Fibroblast of skin of back (primary cell): ENCODE measurements at regions not wholly inside any gene's neighbourhood (a gene's known extent, or its start where the extent isn't known, plus 50 kb on each side); places are given as distances from the start of the nearest gene placed in this dataset.
"Not testable (repeated sequence)": the region's sequence is repeated elsewhere in the genome, so short reads cannot be mapped to it uniquely, and the experiment has no call there.

Experiments used
- DNase-seq: peaks from one replicate; pipeline ENCODE4 v3.0.0-alpha.2; 2013

DNA sequence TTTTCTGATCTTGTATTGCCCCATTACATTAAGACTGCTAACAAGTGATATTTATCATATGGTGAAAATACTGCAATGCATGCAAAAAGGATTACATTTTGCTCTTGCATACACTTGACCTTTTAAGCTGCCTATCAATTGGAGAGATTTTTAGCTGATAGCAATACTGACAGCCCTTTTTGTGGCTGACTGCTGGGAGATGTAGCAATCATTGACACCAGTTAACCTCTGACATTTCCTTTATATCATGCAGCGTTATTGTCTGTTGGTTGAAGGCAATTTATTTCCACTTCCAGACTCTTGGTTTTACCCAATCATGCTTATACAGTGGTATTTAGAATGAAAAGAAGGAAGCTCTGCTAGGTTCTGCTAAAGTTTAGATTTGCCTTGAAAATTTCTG lies 364.0 kb downstream of the LMO7 start:
- no peak for DNase-seq

GRCh38 chr13:75996582-75996981 lies 360.5 kb downstream of the LMO7 start:
- no peak for DNase-seq

DNA sequence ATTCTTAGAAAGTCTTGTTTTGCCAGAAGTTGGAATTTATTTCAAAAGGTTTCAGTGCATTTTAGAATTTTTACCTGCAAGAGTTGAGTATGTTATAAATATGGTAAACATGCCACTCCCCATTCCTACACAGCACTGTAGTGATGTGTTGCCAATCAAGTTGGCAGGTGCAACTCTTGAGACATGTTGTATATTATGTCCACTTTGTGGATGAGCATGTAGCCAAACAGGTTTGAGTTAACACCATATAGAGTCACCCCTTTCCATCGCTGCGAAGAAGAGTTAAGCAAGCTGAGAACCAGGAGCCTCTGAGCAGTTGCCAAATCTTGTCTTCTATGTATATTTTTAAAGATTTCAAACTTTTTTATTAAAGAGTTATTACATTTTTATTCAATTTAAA lies 359.8 kb downstream of the LMO7 start:
- no peak for DNase-seq

DNA sequence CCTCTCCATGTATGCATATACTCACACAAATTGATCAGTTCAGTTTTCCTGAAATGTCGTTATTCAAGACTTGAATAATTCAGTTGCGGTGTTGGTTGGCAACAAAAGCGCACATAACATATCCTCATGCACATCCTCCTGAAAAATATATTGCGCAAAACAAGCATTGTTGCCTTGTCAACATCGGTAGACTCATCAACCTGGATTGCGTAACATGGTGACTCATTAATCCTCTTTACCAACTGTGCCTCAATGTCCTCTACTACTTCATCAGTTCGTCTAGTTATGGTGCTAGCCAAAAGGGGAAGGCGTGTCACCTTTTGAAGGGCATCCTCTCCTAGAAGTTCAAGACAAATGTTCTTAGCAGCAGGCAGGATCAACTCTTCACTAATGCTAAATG lies 357.7 kb downstream of the LMO7 start:
- no peak for DNase-seq

GRCh38 chr13:75993241-75993640 lies 357.1 kb downstream of the LMO7 start:
- DNase-seq, result no peak

DNA sequence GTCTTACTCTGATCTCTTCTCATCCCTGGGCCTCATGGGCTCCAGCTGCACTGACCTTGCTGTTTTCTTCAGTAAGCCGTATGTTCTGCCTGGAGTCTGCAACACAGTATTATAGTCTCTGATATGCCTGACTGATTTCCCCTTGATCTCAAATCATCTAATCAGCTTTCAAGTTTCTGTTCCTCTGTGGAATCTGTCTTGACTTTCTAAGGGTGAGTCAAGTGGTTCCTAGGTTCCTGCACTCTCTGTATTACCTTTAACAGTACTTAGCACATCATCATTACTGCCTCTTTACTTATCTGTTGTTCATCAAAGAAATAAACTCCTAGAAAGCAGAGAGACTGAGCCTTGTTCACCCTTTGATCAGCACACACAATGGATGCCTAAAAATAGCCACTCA lies 350.7 kb downstream of the LMO7 start:
- no peak for DNase-seq

DNA sequence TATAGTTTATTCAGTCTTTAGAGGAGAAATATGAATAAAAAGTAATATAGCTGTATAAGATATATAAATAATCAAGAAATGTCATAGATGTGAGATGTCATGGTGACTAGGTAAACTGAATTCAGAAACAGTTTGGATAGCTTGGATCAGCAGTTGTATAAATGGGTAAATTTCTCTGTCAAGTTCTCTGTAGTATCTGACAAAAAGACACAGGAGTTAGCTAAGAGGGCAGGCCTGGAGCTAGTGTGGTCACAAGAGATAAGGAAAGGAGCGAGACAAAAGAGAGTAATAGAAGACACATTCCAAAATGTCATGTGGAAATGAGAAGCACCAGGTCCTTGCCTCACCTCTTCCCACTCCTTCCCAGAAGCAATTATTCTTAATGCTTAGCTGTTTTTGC lies 349.0 kb downstream of the LMO7 start:
- no peak for DNase-seq

DNA sequence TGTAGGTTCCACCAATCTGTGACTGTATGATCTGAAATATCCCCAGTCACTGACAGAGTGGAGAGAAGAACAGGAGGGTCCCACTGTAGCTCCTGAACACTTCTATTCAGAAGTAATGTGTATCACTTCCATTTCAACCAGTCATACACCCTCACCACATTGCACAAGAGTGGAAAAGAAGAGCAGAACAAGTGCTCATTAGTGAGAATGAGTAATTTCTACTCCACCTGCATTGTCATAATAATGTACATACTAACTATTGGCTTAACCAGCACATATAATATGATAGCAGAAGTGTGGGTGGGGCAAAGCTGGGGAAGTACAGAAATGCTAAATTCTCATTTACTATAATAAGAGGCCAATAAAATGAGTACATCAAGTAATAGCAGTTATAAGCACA lies 342.7 kb downstream of the LMO7 start:
- no peak for DNase-seq

GRCh38 chr13:75968103-75968838 lies 332.1 kb downstream of the LMO7 start:
- peak; percentile 75 for DNase-seq

GRCh38 chr13:75963302-75963701 lies 327.2 kb downstream of the LMO7 start:
- no peak for DNase-seq

DNA sequence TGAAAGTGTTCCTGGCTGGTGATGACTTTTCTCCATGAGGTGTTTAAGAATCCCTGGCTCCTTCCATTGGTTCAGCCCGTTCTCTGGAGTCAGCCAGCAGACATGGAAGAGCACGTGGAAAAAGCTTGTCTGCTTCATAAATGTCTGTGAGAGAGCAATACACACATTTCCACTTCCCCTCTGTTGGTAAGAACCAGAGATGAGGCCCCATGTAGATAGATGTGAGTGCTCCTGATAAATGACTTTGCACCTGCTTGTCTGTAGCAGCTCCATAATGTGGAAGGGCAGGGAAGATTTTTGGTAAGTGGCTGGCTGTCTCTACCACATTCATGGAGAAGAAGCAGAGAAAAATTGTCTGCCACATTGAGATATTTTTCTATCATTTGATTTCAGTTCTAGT lies 325.8 kb downstream of the LMO7 start:
- no peak for DNase-seq

DNA sequence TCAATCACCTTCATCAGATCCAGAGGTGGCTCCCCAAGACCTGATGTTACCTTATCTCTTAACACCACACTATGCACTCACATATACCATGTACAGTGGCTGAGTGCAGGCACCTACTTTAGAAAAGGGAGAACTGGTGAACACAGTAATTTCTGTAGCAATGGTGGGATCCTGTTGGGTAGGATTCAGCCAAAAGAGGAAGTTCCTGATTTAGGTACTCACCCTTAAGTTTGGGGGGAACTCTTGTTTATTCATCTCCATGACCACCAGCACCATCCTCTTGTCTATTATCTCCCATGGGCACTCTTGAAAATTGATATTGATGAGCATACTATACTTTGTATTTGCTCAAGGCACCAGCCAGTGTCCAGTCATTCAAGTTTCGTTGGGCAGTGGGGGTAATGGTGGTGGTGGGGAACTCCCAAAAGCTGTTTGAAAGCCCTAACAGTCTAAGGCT lies 324.4 kb downstream of the LMO7 start:
- DNase-seq, result no peak

DNA sequence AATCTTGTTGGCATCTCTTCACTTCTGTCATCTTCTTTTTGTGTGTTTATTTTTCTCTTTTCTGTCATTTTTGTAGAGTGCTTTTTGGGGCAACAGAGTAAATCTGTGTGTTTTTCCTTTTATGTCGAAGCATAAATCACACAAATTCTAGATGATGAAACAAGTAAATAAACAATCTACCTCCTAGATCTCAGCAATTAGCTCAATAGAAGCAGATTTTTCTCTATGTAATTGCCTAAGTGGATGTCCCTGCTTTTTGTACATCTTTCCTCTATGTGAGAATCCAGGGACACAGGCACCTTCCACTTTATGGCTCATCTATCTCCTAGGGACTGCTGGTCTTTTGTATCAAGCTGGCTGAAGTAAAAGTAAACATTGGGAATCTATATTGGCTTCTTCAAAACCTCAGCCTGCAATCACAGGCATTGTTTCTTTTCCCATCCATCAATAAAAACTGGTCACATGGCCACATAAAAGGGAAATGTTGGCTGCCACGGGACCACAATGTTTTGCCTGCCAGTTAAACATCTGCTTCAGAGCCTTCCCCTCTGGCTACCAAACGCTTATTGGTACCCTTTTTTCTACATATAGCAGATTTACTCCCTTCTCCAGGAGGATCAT lies 323.8 kb downstream of the LMO7 start:
- no peak for DNase-seq

DNA sequence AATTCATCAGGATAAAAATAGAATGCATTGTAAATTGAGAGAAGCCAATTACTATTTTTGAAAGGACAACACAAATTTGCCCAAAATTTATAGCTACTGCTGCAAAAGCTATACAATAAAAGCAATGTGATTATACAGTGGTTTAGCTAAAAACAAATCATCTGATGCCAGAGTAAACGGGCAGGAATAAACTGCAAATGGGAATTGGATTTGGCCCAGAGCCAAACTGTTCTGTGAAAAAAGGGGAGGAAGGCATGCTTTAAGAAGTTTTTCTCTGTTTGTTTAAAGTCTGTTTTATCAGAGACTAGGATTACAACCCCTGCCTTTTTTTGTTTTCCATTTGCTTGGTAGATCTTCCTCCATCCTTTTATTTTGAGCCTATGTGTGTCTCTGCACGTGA lies 317.5 kb downstream of the LMO7 start:
- not testable (repeated sequence) for DNase-seq

GRCh38 chr13:75947448-75947847 lies 311.3 kb downstream of the LMO7 start:
- DNase-seq, result no peak

GRCh38 chr13:75946536-75947284 lies 310.6 kb downstream of the LMO7 start:
- DNase-seq, result no peak

DNA sequence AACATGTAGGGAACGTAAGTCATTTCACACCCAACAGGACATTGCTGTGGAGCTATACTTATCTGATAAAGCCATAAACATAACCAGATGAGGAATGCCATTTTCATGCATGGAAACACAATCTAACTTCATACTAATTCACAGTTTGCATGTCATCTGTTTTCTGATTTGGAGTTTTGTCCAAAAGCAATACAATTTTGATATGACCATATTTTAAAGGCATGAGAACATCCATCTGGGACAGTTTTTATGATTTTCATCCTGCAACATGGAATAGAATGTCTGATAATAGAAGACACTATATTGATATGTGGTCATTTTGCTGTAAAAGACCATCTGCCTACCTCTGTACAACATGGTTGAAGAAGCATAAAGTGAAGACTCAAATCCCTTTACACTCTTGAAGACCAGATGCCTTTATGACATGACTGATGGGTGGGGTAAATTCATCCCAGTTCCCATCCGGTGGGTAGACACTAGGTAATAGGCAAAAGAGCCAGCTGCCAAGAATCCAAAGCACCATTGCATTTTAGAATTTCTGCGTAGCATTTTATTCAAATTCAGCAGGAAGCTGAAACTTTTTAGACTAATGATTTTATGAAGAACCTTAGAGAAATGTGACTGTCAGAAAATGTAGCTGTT lies 309.8 kb downstream of the LMO7 start:
- DNase-seq, result no peak

- DNase-seq, result no peak
Observed at GRCh38 chr13:75938811-75939560, 302.9 kb downstream of the LMO7 start.

- no peak for DNase-seq
Observed at GRCh38 chr13:75936791-75937190, 300.7 kb downstream of the LMO7 start.

GRCh38 chr13:75935805-75936204 lies 299.7 kb downstream of the LMO7 start:
- no peak for DNase-seq

- peak; percentile 60 for DNase-seq
Observed at GRCh38 chr13:75934889-75935288, 298.8 kb downstream of the LMO7 start.

GRCh38 chr13:75932636-75933035 lies 296.5 kb downstream of the LMO7 start:
- DNase-seq, result no peak
